ENCODE measurements at regions not wholly inside any gene's neighbourhood (a gene's known extent, or its start where the extent isn't known, plus 50 kb on each side); places are given as distances from the start of the nearest gene placed in this dataset.
"Not testable (repeated sequence)": the region's sequence is repeated elsewhere in the genome, so short reads cannot be mapped to it uniquely, and the experiment has no call there.

GRCh38 chrX:153266140-153266539 is 55.4 kb downstream of the PNMA6F start:
- DNase-seq = not testable (repeated sequence)

- DNase-seq = not testable (repeated sequence)
Measured at GRCh38 chrX:153260468-153260867, 61.1 kb downstream of the PNMA6F start.

GRCh38 chrX:153253239-153253638 is 68.3 kb downstream of the PNMA6F start:
- DNase-seq = not testable (repeated sequence)

- DNase-seq = not testable (repeated sequence)
Measured at GRCh38 chrX:153252378-153253129, 69.0 kb downstream of the PNMA6F start.

- not testable (repeated sequence) for DNase-seq
Measured at GRCh38 chrX:153251952-153252351, 69.6 kb downstream of the PNMA6F start.

GRCh38 chrX:153250762-153251161 is 70.8 kb downstream of the PNMA6F start:
- DNase-seq = not testable (repeated sequence)

- peak; percentile 58 to 62 for DNase-seq
Measured at GRCh38 chrX:153245288-153245731, 66.2 kb downstream of the MAGEA1 start.

GRCh38 chrX:153244767-153245166 is 65.7 kb downstream of the MAGEA1 start:
- no peak for DNase-seq

GRCh38 chrX:153238361-153238760 is 59.3 kb downstream of the MAGEA1 start:
- DNase-seq = no peak
